Brain microvascular endothelial cell (primary cell): ENCODE measurements at regions not wholly inside any gene's neighbourhood (a gene's known extent, or its start where the extent isn't known, plus 50 kb on each side); places are given as distances from the start of the nearest gene placed in this dataset.

Experiments used
- DNase-seq: peaks from one replicate; pipeline ENCODE4 v3.0.0-alpha.2; 2020
- H3K27ac ChIP-seq: fragments of 250-450 bp; sonication (Bioruptor Pico); 2 replicates; pipeline ENCODE4 v1.5.1; 2020; ENCODE audit warnings: mild to moderate bottlenecking, moderate library complexity
- H3K27me3 ChIP-seq: fragments of 250-450 bp; sonication (Bioruptor Pico); replicated peaks from 2 replicates; pipeline ENCODE4 v1.5.1; 2020; ENCODE audit warnings: mild to moderate bottlenecking
- H3K36me3 ChIP-seq: fragments of 250-450 bp; sonication (Bioruptor Pico); replicated peaks from 2 replicates; pipeline ENCODE4 v1.5.1; 2020; ENCODE audit warnings: mild to moderate bottlenecking
- H3K4me3 ChIP-seq: 2 replicates; pipeline ENCODE4 v1.5.1; 2011; ENCODE audit warnings: low read depth, mild to moderate bottlenecking, control low read depth, low read length, moderate library complexity
- in situ Hi-C: cut with HindIII; loops from 2 replicates; pipeline ENCODE4 v1.10.0; 2017; ENCODE audit warnings: low sequenced_read_pairs, low pct_ligation_motif_present
- TF ChIP-seq, protein P1 (sequence below): IDR thresholded peaks from 2 replicates; pipeline ENCODE4 v1.5.1; 2011; ENCODE audit warnings: low read depth, mild to moderate bottlenecking, moderate library complexity, low read length, control low read depth, inconsistent platforms; ENCODE audit errors: missing control alignments

DNA sequence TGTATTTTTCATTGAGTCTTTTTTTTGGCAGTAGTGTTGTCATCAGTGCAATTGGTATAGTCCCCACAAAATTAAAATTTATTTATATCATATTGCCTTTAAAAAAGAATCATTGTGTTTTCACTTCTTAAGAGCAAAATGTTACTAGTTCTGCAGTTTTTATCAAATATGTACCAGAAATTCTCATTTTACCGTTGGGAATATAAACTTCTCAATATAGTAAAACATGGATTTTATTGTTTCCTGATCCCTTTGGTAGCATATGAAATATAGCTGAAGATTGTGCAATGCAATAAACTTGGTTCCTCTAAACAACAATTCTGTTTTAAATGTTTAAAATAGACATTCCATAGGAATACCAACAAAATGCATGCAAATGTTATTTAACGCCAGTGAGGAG is 306.5 kb upstream of the PCDH20 start:
- in situ Hi-C loops = no loop called here
- Histone ChIP-seq H3K36me3 (no peaks in the 10 kb centered on the region), H3K27me3 (no peaks in the 10 kb centered on the region), H3K27ac (no peak overlapping the region), H3K4me3 (no peak overlapping the region)
- TF ChIP-seq, protein P1, sequence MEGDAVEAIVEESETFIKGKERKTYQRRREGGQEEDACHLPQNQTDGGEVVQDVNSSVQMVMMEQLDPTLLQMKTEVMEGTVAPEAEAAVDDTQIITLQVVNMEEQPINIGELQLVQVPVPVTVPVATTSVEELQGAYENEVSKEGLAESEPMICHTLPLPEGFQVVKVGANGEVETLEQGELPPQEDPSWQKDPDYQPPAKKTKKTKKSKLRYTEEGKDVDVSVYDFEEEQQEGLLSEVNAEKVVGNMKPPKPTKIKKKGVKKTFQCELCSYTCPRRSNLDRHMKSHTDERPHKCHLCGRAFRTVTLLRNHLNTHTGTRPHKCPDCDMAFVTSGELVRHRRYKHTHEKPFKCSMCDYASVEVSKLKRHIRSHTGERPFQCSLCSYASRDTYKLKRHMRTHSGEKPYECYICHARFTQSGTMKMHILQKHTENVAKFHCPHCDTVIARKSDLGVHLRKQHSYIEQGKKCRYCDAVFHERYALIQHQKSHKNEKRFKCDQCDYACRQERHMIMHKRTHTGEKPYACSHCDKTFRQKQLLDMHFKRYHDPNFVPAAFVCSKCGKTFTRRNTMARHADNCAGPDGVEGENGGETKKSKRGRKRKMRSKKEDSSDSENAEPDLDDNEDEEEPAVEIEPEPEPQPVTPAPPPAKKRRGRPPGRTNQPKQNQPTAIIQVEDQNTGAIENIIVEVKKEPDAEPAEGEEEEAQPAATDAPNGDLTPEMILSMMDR = no peak
- no peak for DNase-seq

DNA sequence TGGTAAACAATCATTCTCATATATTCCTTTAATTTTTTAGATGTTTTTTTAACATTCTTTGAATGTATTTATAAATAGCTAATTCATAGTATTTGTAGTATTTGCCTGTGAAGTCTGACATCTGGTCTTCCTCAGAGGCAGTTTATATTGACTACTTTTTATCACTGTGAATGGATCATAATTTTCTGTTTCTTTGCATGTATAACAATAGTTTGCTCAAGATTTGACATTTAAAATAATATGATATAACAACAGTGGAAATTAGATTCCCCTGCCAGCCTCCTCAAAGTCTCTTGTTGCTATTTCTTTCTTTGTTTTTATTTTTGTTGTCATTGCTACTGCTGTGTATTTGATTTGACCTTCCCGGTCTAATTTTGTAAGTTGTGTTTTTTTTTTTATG is 297.0 kb upstream of the PCDH20 start:
- Histone ChIP-seq H3K4me3 (no peak overlapping the region), H3K36me3 (no peaks in the 10 kb centered on the region), H3K27me3 (no peaks in the 10 kb centered on the region), H3K27ac (no peak overlapping the region)
- in situ Hi-C loops = no loop called here
- DNase-seq = no peak
- TF ChIP-seq, protein P1 = no peak

DNA sequence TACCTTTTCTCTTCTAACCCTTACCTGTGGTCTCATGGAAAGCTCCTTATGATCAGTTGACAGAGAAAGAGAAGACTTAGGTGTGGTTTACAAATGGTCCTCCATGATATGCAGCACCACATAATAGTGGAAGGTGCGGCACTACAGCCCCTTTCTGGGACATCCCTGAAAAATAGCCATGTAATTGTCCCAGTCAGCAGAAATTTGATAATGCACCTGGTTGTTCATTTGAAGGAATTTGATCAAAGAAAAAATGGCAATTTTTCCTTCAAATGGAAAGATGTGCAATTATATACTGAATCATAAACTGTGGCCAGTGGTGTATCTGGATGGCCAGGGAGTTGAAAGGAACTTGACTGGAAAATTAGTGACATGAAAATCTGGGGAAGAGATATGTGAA is 293.6 kb upstream of the PCDH20 start:
- Histone ChIP-seq H3K27ac (no peak overlapping the region), H3K4me3 (no peak overlapping the region), H3K36me3 (no peaks in the 10 kb centered on the region), H3K27me3 (no peaks in the 10 kb centered on the region)
- no peak for DNase-seq
- TF ChIP-seq, protein P1 = no peak
- in situ Hi-C loops = no loop called here

DNA sequence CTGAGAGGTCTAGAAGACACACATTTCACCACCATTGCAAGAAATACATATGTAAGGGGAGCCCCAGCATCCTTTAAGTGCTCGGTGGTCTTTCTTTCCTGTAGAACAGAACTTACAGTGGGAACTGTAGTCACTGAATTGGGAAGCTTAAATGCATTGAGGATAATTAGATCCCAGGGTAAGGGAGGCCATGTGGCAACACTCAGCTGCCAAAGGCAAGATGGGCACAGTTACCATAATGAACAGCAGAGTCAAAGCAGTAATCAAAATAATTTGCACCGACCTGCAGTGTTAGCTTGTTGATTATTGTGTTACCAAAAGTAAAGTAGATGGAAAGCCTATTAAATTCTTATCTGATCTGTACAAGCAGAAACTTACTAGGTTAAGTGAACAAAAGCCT is 291.2 kb upstream of the PCDH20 start:
- no peak for DNase-seq
- Histone ChIP-seq H3K4me3 (no peak overlapping the region), H3K27ac (no peak overlapping the region), H3K36me3 (no peaks in the 10 kb centered on the region), H3K27me3 (no peaks in the 10 kb centered on the region)
- in situ Hi-C loops = no loop called here
- TF ChIP-seq, protein P1 = no peak

- in situ Hi-C loops = no loop called here
These were observed 285.0 kb upstream of the PCDH20 start for GRCh38 chr13:61700620-61701019.

GRCh38 chr13:61700181-61700580 is 284.5 kb upstream of the PCDH20 start:
- Histone ChIP-seq H3K27me3 (no peaks in the 10 kb centered on the region), H3K36me3 (no peaks in the 10 kb centered on the region), H3K4me3 (no peak overlapping the region), H3K27ac (no peak overlapping the region)
- in situ Hi-C loops = no loop called here
- TF ChIP-seq, protein P1 = no peak
- DNase-seq = no peak

More at GRCh38 chr13:61700620-61701019, 285.0 kb upstream of the PCDH20 start:
- no peaks in the 10 kb centered on the region for H3K36me3 ChIP-seq
- DNase-seq = no peak
- H3K27ac ChIP-seq = no peak overlapping the region
- no peaks in the 10 kb centered on the region for H3K27me3 ChIP-seq
- TF ChIP-seq, protein P1 = no peak
- H3K4me3 ChIP-seq = no peak overlapping the region
